ENCODE measurements at regions not wholly inside any gene's neighbourhood (a gene's known extent, or its start where the extent isn't known, plus 50 kb on each side); places are given as distances from the start of the nearest gene placed in this dataset.

- no peak for TF ChIP-seq POLR2A (IDR thresholded peaks at IDR 0.05; ENCODE audit: low read depth)
- no peak for TF ChIP-seq CTCF (IDR thresholded peaks at IDR 0.05)
Observed at GRCh38 chr18:27544206-27544605, 359.1 kb upstream of the CHST9 start.

Measured in esophagus muscularis mucosa (tissue), 3 donors.